CD4-positive, alpha-beta T cell (primary cell): ENCODE measurements at regions not wholly inside any gene's neighbourhood (a gene's known extent, or its start where the extent isn't known, plus 50 kb on each side); places are given as distances from the start of the nearest gene placed in this dataset.

Experiments
- ATAC-seq: fragments of 200-7000 bp; cut with Tn5 transposase; one replicate; pipeline ENCODE4 v1.10.0; 2022; ENCODE audit warnings: mild to moderate bottlenecking; ENCODE audit not compliant: poor library complexity
- CTCF ChIA-PET: fragments of 350-600 bp; sonication (Branson Sonifier 250); formaldehyde crosslinking; loops from one replicate; lab custom pipeline; 2021; ENCODE audit warnings: antibody characterized with exemption, inconsistent platforms; lab: Charles Lee
- POLR2A ChIA-PET: fragments of 350-600 bp; sonication (Branson Sonifier 250); formaldehyde crosslinking; loops from one replicate; lab custom pipeline; 2021; ENCODE audit warnings: antibody characterized with exemption, inconsistent platforms; lab: Charles Lee
- DNase-seq, 14 experiments: peaks; one replicate each; pipeline ENCODE4 v3.0.0-alpha.2; 2013 to 2020; ENCODE audit warnings: mixed read lengths in 2 of 14
- H3K27ac ChIP-seq, 2 donors: one replicate each; pipeline versions ENCODE4 v1.5.1 to v1.7.0; 2013; ENCODE audit warnings: low read length in 2 of 2, low read depth in 1 of 2, mild to moderate bottlenecking in 1 of 2
- H3K27me3 ChIP-seq, 2 experiments: 1 replicate in 1 of 2; 2 replicates in 1 of 2; pipeline versions ENCODE4 v1.6.1 to v1.7.0; 2013; ENCODE audit warnings: low read length in 2 of 2, control low read depth in 1 of 2, mild to moderate bottlenecking in 1 of 2, moderate library complexity in 1 of 2; ENCODE audit not compliant: insufficient read depth in 2 of 2, control insufficient read depth in 1 of 2
- H3K36me3 ChIP-seq: one replicate; pipeline ENCODE4 v1.6.1; 2013; ENCODE audit warnings: low read length, control low read depth; ENCODE audit not compliant: insufficient read depth
- H3K4me1 ChIP-seq: one replicate; pipeline ENCODE4 v1.6.1; 2013; ENCODE audit warnings: low read length, control low read depth; ENCODE audit not compliant: insufficient read depth
- H3K4me3 ChIP-seq: one replicate; pipeline ENCODE4 v1.5.1; 2013; ENCODE audit warnings: mild to moderate bottlenecking, low read length, moderate library complexity
- H3K9me3 ChIP-seq, 2 experiments: 1 replicate in 1 of 2; 2 replicates in 1 of 2; pipeline versions ENCODE4 v1.6.1 to v1.7.0; 2013; ENCODE audit warnings: low read length in 2 of 2, mild to moderate bottlenecking in 2 of 2, control low read depth in 1 of 2, moderate library complexity in 1 of 2; ENCODE audit not compliant: control insufficient read depth in 1 of 2, insufficient read depth in 1 of 2
- H3K27ac Mint-ChIP-seq: one replicate; pipeline ENCODE4 v1.8.0; 2020; ENCODE audit warnings: mixed read lengths
- H3K27me3 Mint-ChIP-seq: one replicate; pipeline ENCODE4 v1.8.0; 2021; ENCODE audit warnings: mixed read lengths
- H3K36me3 Mint-ChIP-seq: one replicate; pipeline ENCODE4 v1.8.0; 2021; ENCODE audit warnings: low read depth, mixed read lengths
- H3K4me1 Mint-ChIP-seq: one replicate; pipeline ENCODE4 v1.8.0; 2021; ENCODE audit warnings: low read depth, mixed read lengths
- H3K4me3 Mint-ChIP-seq: one replicate; pipeline ENCODE4 v1.8.0; 2020; ENCODE audit warnings: mild to moderate bottlenecking, mixed read lengths
- H3K9me3 Mint-ChIP-seq: one replicate; pipeline ENCODE4 v1.8.0; 2020; ENCODE audit warnings: mixed read lengths
- CTCF ChIP-seq: fragments of 200-600 bp; IDR thresholded peaks from one replicate; pipeline ENCODE4 v1.8.0; 2022; ENCODE audit warnings: antibody characterized with exemption, mild to moderate bottlenecking
- intact Hi-C, 2 experiments: fragments of 100-400 bp; cut with DNase I in 1 of 2; cut with micrococcal nuclease in 1 of 2; formaldehyde crosslinking; loops; one replicate each; pipeline versions ENCODE4 v1.15.1 to v1.9.0; 2023 to 2025; cut with DNase I, micrococcal nuclease

- H3K27me3 ChIP-seq, result no peaks in the 10 kb centered on the region
- Mint-ChIP-seq H3K9me3 (no peaks in the 10 kb centered on the region), H3K27ac (no peak overlapping the region), H3K4me1 (peaks cover 11% of the 10 kb centered on the region), H3K4me3 (no peak overlapping the region), H3K27me3 (no peaks in the 10 kb centered on the region), H3K36me3 (no peaks in the 10 kb centered on the region)
- peaks cover 0 to 8% of the 10 kb centered on the region in 2 experiments for H3K9me3 ChIP-seq
- ATAC-seq (no peak), DNase-seq (no peak)
- H3K36me3 ChIP-seq, result no peaks in the 10 kb centered on the region
- intact Hi-C loops, result no loop called here
- ChIA-PET POLR2A (no interaction called here), CTCF (no interaction called here)
- H3K4me1 ChIP-seq, result peaks cover 9% of the 10 kb centered on the region
- TF ChIP-seq CTCF, result no peak
- no peak overlapping the region for H3K4me3 ChIP-seq
- no peak overlapping the region for H3K27ac ChIP-seq
Measured at GRCh38 chr10:47231414-47231813, 68.6 kb upstream of the GDF10 start.

GRCh38 chr10:47233631-47234030 lies 66.4 kb upstream of the GDF10 start:
- Histone ChIP-seq H3K4me1 (peaks cover 9% of the 10 kb centered on the region), H3K4me3 (no peak overlapping the region), H3K27me3 (no peaks in the 10 kb centered on the region), H3K9me3 (peaks cover 0 to 6% of the 10 kb centered on the region in 2 experiments), H3K27ac (no peak overlapping the region), H3K36me3 (no peaks in the 10 kb centered on the region)
- Mint-ChIP-seq H3K9me3 (no peaks in the 10 kb centered on the region), H3K27ac (no peak overlapping the region), H3K27me3 (no peaks in the 10 kb centered on the region), H3K36me3 (no peaks in the 10 kb centered on the region), H3K4me1 (peaks cover 11% of the 10 kb centered on the region), H3K4me3 (no peak overlapping the region)
- no peak for DNase-seq
- TF ChIP-seq CTCF, result no peak
- ChIA-PET CTCF (no interaction called here), POLR2A (no interaction called here)
- ATAC-seq, result no peak
- intact Hi-C loops, result no loop called here

GRCh38 chr10:47235484-47235883 lies 64.5 kb upstream of the GDF10 start:
- intact Hi-C loops, result no loop called here
- DNase-seq, result no peak
- TF ChIP-seq CTCF, result no peak
- H3K4me1 ChIP-seq, result peaks cover 4% of the 10 kb centered on the region
- ChIA-PET CTCF (no interaction called here), POLR2A (no interaction called here)
- H3K27me3 Mint-ChIP-seq, result no peaks in the 10 kb centered on the region
- H3K27ac Mint-ChIP-seq, result no peak overlapping the region
- H3K36me3 ChIP-seq, result no peaks in the 10 kb centered on the region
- no peaks in the 10 kb centered on the region for H3K36me3 Mint-ChIP-seq
- no peaks in the 10 kb centered on the region for H3K27me3 ChIP-seq
- no peak overlapping the region for H3K27ac ChIP-seq
- H3K4me3 Mint-ChIP-seq, result no peak overlapping the region
- H3K4me1 Mint-ChIP-seq, result peaks cover 16% of the 10 kb centered on the region
- no peaks in the 10 kb centered on the region for H3K9me3 Mint-ChIP-seq
- no peak overlapping the region for H3K4me3 ChIP-seq
- ATAC-seq, result no peak
- H3K9me3 ChIP-seq, result no peaks in the 10 kb centered on the region
